Lung (tissue), 11 donors: ENCODE measurements at regions not wholly inside any gene's neighbourhood (a gene's known extent, or its start where the extent isn't known, plus 50 kb on each side); places are given as distances from the start of the nearest gene placed in this dataset.

Experiments used
- ATAC-seq: fragments of 200-7000 bp; cut with Tn5 transposase; one replicate; pipeline ENCODE4 v1.9.1; 2020; ENCODE audit warnings: moderate number of reproducible peaks; ENCODE audit not compliant: insufficient read depth, low FRiP score
- DNase-seq, 3 donors: peaks; one replicate each; pipeline ENCODE4 v3.0.0-alpha.2; 2013 to 2017
- H3K27ac ChIP-seq, 2 donors: one replicate each; pipeline ENCODE4 v1.5.1; 2013; ENCODE audit warnings: mild to moderate bottlenecking in 2 of 2, moderate library complexity in 2 of 2, control low read depth in 1 of 2, inconsistent platforms in 1 of 2, low read depth in 1 of 2, low read length in 1 of 2
- H3K27me3 ChIP-seq, 3 donors: one replicate each; pipeline ENCODE4 v1.5.1; 2013; ENCODE audit warnings: low read length in 2 of 3; ENCODE audit not compliant: control insufficient read depth in 3 of 3, insufficient read depth in 3 of 3
- H3K36me3 ChIP-seq, 4 donors: one replicate each; pipeline ENCODE4 v1.5.1; 2013; ENCODE audit warnings: low read length in 4 of 4, mild to moderate bottlenecking in 1 of 4, moderate library complexity in 1 of 4; ENCODE audit not compliant: control insufficient read depth in 4 of 4, insufficient read depth in 4 of 4
- H3K4me1 ChIP-seq, 5 donors: one replicate each; pipeline ENCODE4 v1.5.1; 2013; ENCODE audit warnings: low read length in 5 of 5, mild to moderate bottlenecking in 2 of 5, moderate library complexity in 1 of 5; ENCODE audit not compliant: control insufficient read depth in 5 of 5, insufficient read depth in 5 of 5
- H3K4me3 ChIP-seq: one replicate; pipeline ENCODE4 v1.5.1; 2013; ENCODE audit warnings: mild to moderate bottlenecking, control low read depth, moderate library complexity
- H3K9ac ChIP-seq, 2 donors: one replicate each; pipeline ENCODE4 v1.5.1; 2013; ENCODE audit warnings: low read length in 2 of 2, control low read depth in 1 of 2; ENCODE audit not compliant: insufficient read depth in 1 of 2
- H3K9me3 ChIP-seq, 4 donors: one replicate each; pipeline ENCODE4 v1.5.1; 2013; ENCODE audit warnings: low read length in 3 of 4, mild to moderate bottlenecking in 1 of 4, moderate library complexity in 1 of 4; ENCODE audit not compliant: control insufficient read depth in 4 of 4, insufficient read depth in 3 of 4
- WGBS, 2 donors: extraction: QIAGEN DNeasy Blood & Tissue Kit; methylation state at CpG; one replicate each; pipeline ENCODE4 v1.1.7; 2013; 5-methylcytosine and 5-hydroxymethylcytosine counted together
- TF ChIP-seq, protein P1 (sequence below): IDR thresholded peaks from 2 replicates; pipeline ENCODE4 v1.5.1; 2012; ENCODE audit warnings: mild to moderate bottlenecking; ENCODE audit errors: control extremely low read depth, extremely low read depth
- donor health status: control.
- donor health status: control.
- donor health status: Bipolar disorder and iron deficiency.
- donor health status: healthy.
- donor health status: DM: yes; HTN: yes; CAD: no.

DNA sequence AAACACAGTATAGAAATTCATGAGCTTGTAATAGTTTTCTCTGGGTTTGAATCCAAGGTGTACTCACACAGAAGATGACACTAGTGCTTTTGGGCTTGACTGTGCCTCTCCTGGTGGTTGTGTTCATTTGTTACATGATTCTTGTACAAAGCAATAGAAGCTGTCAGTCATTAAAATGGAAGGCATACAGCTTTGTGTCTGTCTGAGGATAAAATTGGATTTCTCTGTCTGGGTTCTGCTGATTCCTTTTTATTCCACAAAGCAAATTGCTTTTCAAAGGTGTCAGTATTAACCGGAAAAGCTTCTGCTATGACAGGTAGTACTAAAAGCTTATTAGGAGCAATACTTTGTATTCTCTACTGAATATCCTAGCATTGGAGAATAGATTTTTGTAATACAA is 361.2 kb downstream of the SLC6A15 start:
- Histone ChIP-seq H3K27ac (no peak overlapping the region), H3K27me3 (no peaks in the 10 kb centered on the region), H3K4me1 (no peaks in the 10 kb centered on the region), H3K9me3 (no peaks in the 10 kb centered on the region), H3K36me3 (no peaks in the 10 kb centered on the region), H3K4me3 (no peak overlapping the region), H3K9ac (no peak overlapping the region)
- 79 to 93% methylated on average over 1 of the region's 1 CpG for WGBS, 2 donors
- DNase-seq (no peak), ATAC-seq (no peak)
- TF ChIP-seq, protein P1, sequence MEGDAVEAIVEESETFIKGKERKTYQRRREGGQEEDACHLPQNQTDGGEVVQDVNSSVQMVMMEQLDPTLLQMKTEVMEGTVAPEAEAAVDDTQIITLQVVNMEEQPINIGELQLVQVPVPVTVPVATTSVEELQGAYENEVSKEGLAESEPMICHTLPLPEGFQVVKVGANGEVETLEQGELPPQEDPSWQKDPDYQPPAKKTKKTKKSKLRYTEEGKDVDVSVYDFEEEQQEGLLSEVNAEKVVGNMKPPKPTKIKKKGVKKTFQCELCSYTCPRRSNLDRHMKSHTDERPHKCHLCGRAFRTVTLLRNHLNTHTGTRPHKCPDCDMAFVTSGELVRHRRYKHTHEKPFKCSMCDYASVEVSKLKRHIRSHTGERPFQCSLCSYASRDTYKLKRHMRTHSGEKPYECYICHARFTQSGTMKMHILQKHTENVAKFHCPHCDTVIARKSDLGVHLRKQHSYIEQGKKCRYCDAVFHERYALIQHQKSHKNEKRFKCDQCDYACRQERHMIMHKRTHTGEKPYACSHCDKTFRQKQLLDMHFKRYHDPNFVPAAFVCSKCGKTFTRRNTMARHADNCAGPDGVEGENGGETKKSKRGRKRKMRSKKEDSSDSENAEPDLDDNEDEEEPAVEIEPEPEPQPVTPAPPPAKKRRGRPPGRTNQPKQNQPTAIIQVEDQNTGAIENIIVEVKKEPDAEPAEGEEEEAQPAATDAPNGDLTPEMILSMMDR: no peak

DNA sequence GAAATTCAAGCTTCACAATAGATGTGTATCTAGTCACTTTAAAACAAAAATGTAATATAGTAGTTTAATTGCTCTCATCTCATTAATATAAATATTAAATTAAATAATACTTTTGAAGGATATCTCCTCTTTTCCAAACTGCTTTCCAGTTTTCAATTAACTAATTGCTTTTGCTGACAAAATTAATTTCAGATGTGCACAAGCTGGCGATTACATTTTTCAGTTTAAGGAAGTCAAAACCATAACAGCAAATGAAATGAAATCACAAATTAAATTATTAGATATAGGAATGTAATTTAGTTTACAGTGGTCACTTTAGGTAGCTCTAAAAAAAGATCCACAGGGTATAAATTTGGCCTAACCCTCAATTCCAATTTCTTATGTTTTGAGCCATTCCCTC is 362.1 kb downstream of the SLC6A15 start:
- TF ChIP-seq, protein P1: no peak
- no peak overlapping the region for H3K9ac ChIP-seq
- no peaks in the 10 kb centered on the region for H3K27me3 ChIP-seq
- H3K9me3 ChIP-seq: no peaks in the 10 kb centered on the region
- no peaks in the 10 kb centered on the region for H3K36me3 ChIP-seq
- no peak for ATAC-seq
- DNase-seq: no peak
- WGBS, 2 donors: 94 to 98% methylated on average over 1 of the region's 1 CpG
- H3K27ac ChIP-seq: no peak overlapping the region
- H3K4me3 ChIP-seq: no peak overlapping the region
- H3K4me1 ChIP-seq: no peaks in the 10 kb centered on the region

DNA sequence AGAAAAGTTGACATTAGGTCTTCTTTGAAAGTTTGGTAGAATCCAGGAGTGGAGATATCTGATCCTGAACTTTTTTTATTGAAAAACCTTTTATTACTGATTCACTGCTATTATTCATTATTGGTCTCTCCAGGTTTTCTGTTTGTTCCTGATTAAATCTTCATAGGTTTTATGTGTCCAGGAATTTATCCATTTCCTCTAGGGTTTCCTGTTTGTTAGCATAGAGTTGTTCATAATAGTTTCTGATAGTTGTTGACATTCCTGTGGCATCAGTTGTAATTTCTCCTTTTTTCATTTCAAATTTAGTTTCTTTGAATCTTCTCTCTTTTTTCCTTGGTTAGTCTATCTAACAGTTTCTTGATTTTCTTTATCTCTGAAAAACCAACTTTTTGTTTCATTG is 370.3 kb downstream of the SLC6A15 start:
- Histone ChIP-seq H3K9ac (no peak overlapping the region), H3K4me1 (no peaks in the 10 kb centered on the region), H3K27me3 (no peaks in the 10 kb centered on the region), H3K36me3 (no peaks in the 10 kb centered on the region), H3K27ac (no peak overlapping the region), H3K9me3 (no peaks in the 10 kb centered on the region), H3K4me3 (no peak overlapping the region)
- DNase-seq: no peak
- no peak for ATAC-seq
- TF ChIP-seq, protein P1: no peak

DNA sequence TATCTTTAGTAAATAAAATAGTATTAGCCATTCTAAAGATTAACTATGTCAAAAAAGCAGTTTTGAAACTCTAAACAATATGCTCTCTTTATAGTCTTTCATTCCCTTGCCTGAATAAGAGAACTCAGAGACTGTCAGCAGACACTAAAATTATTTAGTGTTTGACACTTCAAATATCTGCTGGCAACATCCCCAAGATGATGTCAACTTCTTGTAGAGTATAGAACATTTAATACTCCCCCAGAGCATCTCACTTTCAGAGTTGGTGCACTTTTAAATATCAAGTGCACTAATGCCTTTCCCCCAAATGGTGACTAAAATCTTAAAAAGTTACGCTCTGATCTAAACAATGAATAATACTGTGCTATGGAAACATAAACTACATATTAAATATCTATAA is 374.9 kb downstream of the SLC6A15 start:
- ATAC-seq (no peak), DNase-seq (no peak)
- Histone ChIP-seq H3K27ac (no peak overlapping the region), H3K36me3 (no peaks in the 10 kb centered on the region), H3K9ac (no peak overlapping the region), H3K4me3 (no peak overlapping the region), H3K9me3 (no peaks in the 10 kb centered on the region), H3K27me3 (no peaks in the 10 kb centered on the region), H3K4me1 (no peaks in the 10 kb centered on the region)
- 88 to 91% methylated on average over 1 of the region's 1 CpG for WGBS, 2 donors
- TF ChIP-seq, protein P1: no peak
